GM19438 (cell line): ENCODE measurements at regions not wholly inside any gene's neighbourhood (a gene's known extent, or its start where the extent isn't known, plus 50 kb on each side); places are given as distances from the start of the nearest gene placed in this dataset.
"Not testable (repeated sequence)": the region's sequence is repeated elsewhere in the genome, so short reads cannot be mapped to it uniquely, and the experiment has no call there.

ENCODE experiments used
- ATAC-seq: cut with Tn5 transposase; IDR thresholded peaks from one replicate; pipeline ENCODE4 v1.9.1; 2021; ENCODE audit warnings: low read depth; ENCODE audit not compliant: unreplicated experiment

DNA sequence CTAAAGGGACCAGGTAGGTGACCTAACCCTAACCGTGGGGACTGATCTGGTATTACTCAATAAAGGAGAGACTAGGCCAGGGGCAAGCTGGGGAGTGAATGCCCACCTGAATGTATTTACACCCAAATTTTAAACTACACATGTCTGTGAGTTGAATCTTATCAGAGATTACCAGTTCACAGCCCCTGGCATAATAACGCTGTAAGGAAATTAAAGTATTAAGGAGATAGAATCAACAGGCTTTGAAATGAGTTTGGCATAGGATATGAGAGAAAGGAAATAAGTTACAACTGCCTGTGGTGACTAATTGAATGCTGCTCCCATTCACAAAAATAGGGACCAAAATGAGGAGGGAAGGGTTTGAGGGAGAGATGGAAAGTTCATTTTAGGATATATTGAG is 593.3 kb downstream of the CSNK1G3 start:
- ATAC-seq, result no peak

GRCh38 chr5:124104821-124105220 is 592.8 kb downstream of the CSNK1G3 start:
- ATAC-seq, result no peak

GRCh38 chr5:124104344-124104743 is 592.4 kb downstream of the CSNK1G3 start:
- ATAC-seq, result no peak

DNA sequence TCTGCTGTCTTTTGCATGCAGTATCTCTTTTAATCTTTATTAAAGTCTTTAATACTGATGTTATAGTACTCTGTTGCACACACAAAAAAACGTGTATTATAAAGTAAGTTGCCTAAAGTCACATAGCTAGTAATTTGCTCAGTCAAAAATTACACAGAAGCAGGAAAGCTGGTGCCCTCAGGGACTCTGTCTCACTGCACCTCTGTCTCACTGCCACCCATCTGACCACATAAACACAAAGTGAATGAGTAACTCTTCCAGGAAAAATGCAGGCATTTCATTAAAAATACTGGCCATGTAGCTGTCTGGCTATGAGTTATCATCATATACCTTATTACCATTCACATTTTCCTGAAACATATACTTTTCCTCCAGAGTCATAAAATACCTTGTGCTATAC is 591.7 kb downstream of the CSNK1G3 start:
- no peak for ATAC-seq

DNA sequence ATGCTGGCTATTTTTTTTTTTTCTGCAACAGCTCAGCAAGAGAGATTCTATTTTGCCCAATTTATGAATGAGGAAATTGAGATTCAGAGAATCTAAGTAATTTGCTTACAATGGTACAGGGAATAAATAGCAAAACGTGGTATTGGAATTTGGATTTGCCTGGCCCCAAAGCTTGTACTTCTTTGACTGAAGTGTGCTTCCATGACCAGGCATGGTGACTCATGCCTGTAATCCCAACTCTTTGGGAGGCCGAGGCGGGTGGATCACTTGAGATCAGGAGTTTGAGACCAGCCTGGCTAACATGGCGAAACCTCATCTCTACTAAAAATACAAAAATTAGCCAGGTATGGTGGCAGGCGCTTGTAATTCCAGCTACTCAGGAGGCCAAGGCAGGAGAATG is 591.1 kb downstream of the CSNK1G3 start:
- not testable (repeated sequence) for ATAC-seq

DNA sequence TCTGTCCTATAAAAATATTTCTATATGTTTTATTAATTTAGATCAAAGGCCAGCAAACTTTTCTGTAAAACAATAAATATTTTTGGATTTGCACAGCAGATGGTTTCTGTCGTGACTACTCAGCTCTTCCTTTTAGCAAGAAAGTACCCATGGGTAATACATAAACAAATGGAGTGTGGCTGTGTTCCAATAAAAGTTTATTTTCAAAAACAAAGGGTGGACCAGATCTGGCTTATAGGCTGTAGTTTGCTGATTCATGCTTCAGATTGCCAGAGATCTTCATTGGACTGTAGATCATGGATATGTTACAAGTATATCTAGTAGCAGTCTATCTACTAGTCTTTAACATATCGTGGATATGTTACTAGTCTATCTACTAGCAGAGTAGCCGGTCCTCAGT is 590.5 kb downstream of the CSNK1G3 start:
- ATAC-seq, result no peak

- ATAC-seq, result no peak
These were observed 581.7 kb downstream of the CSNK1G3 start for GRCh38 chr5:124093658-124094057.

- ATAC-seq, result no peak
These were observed 578.1 kb downstream of the CSNK1G3 start for GRCh38 chr5:124090115-124090514.

DNA sequence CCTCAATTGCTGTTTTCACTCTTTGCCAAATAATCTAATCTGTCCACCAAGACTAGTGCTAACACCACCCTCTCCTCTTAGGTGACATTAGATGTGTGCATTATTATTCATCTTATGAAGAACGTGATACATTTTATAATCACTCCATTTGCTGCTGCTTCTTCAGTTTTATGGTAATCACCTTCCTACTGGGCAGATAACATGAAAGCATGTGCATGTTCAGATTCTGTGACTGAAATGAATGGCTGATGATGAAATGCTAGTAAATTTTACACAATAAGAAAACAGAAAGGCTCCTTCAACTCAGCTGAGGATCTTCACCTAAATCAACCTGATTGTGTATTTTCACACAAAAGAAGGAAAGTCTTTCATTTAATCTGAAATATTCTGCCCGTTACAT is 577.6 kb downstream of the CSNK1G3 start:
- no peak for ATAC-seq

DNA sequence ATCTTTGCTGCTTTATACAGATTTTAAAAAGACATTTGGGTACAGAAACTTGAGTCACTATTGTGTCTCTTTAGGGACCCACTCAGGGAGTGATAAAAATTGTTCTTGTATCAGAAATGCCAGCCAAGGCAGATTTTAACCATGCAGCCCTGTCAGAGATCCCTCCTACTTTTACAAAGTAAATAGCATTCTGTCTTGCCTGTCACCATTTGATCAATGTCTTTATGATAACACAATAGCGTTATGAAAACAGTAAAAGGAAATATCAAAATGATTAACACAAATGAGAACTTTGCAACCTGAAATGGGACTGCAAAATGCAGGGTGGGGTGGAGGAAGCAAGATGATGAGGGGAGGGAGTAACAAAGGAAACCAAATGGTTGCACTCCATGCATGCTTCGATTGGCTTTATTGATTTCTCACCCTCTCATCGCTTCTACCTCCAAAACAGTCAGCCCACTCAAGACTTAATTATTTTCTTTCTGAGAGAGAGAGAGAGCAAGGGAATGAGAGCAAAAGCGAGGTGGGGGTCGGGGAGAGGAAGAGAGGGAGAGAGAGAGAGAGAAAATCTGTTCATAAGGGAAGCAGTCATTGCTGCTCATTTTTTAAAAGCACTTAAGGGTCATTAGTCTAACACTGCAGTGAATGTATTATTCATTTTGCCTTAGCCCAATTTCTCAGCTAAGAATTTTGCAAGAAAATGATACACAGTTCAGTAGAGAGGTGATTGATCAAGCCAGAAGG is 576.5 kb downstream of the CSNK1G3 start:
- no peak for ATAC-seq

DNA sequence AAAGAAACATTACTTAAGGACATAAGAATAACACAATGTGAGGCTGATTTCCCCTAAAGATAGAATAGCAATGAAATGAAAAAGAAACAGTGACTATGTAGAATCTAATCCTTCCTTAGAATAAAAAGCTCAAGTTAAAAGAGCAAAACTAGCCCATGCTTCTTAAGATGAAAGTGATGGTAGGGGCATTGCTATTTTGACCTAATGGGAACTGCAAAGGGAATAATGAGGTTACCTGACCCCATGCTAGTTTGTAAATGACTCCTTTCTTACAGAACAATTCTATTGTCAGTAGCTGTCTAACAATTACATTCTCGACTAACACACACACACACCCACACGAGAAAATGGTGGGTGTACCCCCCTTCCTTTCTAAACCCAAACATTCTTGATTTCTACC is 575.8 kb downstream of the CSNK1G3 start:
- ATAC-seq, result no peak

- no peak for ATAC-seq
These were observed 568.3 kb downstream of the CSNK1G3 start for GRCh38 chr5:124080256-124080655.

GRCh38 chr5:124079062-124079461 is 567.1 kb downstream of the CSNK1G3 start:
- no peak for ATAC-seq

GRCh38 chr5:124074500-124074899 is 562.5 kb downstream of the CSNK1G3 start:
- ATAC-seq, result no peak

DNA sequence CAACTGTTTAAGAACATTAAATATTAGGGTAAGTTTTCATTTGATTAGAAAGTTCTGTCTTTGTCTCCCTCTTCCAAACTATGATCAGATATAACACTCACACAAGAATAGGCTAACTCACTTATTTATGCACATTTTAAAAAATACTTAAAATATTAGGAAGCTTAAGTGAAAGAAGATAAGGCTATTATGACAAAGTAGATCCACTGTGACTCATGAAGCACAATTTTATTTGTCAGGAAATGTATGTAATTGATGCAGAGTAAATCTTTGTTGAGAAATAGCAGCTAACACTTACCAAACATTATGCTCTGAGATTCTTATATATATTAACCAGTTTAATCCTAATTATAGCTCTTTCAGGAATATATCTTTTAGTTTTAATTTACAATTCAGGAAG is 560.6 kb downstream of the CSNK1G3 start:
- ATAC-seq, result no peak

DNA sequence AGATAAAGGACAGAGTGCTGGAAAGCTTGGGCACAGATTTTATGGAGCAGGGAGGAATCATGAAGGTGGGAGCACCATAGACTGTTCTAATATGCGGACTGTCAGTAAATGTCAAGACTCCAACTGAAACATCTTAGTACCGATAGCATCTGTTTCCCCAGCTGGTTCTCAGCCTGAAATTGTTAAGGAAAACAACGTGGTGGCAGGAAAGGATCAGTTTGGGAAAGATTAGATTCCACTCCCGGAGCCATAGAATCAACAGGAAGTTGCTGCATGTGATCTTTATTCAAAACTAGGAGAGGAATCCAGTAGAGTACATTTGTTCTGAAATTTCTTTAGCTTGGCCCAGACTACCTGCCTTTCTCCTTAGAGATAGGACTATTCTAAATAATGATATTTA is 559.1 kb downstream of the CSNK1G3 start:
- ATAC-seq, result no peak

DNA sequence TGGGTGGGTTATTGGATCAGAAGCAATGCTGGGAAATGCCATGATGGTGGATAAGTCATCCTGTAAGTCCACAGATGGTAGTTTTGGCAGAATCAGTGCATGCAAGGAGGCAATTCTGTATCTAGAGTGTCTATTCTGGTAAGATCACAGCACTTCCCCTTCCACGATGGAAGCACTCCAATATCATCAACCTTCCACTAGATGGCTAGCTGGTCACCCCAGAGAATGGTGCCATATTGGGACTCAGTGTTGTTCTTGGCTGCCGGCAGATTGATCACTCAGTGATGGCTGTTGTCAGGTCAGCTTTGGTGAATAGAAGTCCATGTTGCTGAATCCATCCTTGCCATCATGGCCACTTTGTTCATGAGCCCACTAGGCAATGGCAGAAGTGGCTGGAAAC is 553.5 kb downstream of the CSNK1G3 start:
- ATAC-seq, result no peak

GRCh38 chr5:124064956-124065355 is 553.0 kb downstream of the CSNK1G3 start:
- ATAC-seq, result no peak

DNA sequence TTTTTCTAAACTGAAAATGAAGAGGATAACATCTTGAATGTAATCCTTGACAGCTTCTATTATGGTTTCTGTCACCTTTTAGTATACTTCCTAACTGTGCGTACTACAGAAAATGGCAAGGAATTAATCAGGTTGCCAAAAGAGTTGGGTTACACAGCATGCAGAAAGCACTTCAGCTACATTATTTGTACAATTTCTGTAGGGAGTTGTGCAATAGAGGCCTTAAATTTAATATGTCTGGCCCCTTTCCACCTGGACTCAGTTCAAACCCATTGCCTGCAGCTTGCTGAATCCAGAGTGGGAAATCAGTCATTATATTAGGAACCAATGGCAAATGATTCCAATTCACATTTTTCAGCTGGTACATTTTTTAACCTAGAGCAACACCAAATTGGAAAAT is 549.7 kb downstream of the CSNK1G3 start:
- no peak for ATAC-seq

DNA sequence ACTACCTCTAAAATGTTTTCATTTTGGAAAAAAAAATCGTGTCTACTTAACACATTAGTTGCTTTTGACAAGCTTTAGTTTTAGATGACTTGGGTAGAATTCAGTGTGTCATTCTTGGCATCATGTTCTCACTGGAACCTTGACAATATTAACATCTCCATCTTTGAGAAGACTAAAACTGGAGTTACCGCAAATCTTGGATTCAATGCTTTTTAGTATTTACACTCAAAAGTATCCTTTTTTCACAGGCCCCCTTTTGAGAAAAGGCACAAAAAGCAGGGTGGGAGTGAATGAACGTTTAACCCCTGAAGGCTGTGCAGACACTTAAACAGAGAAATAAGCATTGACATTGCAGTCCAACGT is 549.1 kb downstream of the CSNK1G3 start:
- ATAC-seq, result no peak

GRCh38 chr5:124060413-124061067 is 548.6 kb downstream of the CSNK1G3 start:
- ATAC-seq, result no peak

DNA sequence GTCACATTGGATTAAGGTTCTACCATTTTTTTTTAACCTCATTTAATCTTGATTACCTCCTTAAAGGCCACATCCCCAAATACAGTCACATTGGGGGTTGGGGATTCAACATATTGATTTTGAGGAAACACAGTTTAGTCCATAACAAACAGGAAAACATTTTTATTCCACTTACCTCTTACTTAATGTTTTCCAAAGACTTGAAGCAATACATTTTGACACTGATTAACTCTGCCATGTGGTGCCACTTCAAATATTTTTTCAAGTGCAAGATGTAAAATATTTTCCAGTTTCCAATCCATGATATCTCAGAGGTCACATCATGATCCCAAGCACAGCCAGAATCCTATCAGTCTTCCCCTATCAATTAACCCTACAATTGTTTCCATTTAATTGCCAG is 548.0 kb downstream of the CSNK1G3 start:
- no peak for ATAC-seq
